Trophoblast cell (in vitro differentiated cells and primary cell): ENCODE measurements at regions not wholly inside any gene's neighbourhood (a gene's known extent, or its start where the extent isn't known, plus 50 kb on each side); places are given as distances from the start of the nearest gene placed in this dataset.

Experiments
- DNase-seq, 2 donors: peaks; one replicate each; pipeline ENCODE4 v3.0.0-alpha.2; 2016
- H2AFZ ChIP-seq: 2 replicates; pipeline ENCODE4 v1.6.1; 2013; ENCODE audit warnings: low read length, moderate library complexity, mild to moderate bottlenecking; ENCODE audit not compliant: insufficient read depth, poor library complexity
- H2AK5ac ChIP-seq: 2 replicates; pipeline ENCODE4 v1.6.1; 2013; ENCODE audit warnings: mild to moderate bottlenecking, low read length
- H2BK120ac ChIP-seq: 2 replicates; pipeline ENCODE4 v1.6.1; 2013; ENCODE audit warnings: low read length, mild to moderate bottlenecking, moderate library complexity; ENCODE audit not compliant: insufficient read depth, poor library complexity
- H2BK12ac ChIP-seq: 2 replicates; pipeline ENCODE4 v1.6.1; 2013; ENCODE audit warnings: mild to moderate bottlenecking, low read length, moderate library complexity
- H2BK5ac ChIP-seq: 2 replicates; pipeline ENCODE4 v1.6.1; 2013; ENCODE audit warnings: low read length, low read depth, moderate library complexity, mild to moderate bottlenecking; ENCODE audit not compliant: poor library complexity
- H3K14ac ChIP-seq: 2 replicates; pipeline ENCODE4 v1.6.1; 2013; ENCODE audit warnings: mild to moderate bottlenecking, low read length
- H3K18ac ChIP-seq: 2 replicates; pipeline ENCODE4 v1.6.1; 2013; ENCODE audit warnings: mild to moderate bottlenecking, low read length
- H3K23ac ChIP-seq: 2 replicates; pipeline ENCODE4 v1.6.1; 2013; ENCODE audit warnings: low read length
- H3K27ac ChIP-seq: 2 replicates; pipeline ENCODE4 v1.5.1; 2013; ENCODE audit warnings: low read depth, mild to moderate bottlenecking, inconsistent platforms, low read length, moderate library complexity
- H3K27me3 ChIP-seq: 2 replicates; pipeline ENCODE4 v1.6.1; 2013; ENCODE audit warnings: inconsistent platforms, mild to moderate bottlenecking, low read length, moderate library complexity; ENCODE audit not compliant: insufficient read depth
- H3K36me3 ChIP-seq, 2 experiments: 1 replicate in 1 of 2; 2 replicates in 1 of 2; pipeline ENCODE4 v1.6.1; 2013; ENCODE audit warnings: low read length in 2 of 2, mild to moderate bottlenecking in 2 of 2, moderate library complexity in 1 of 2; ENCODE audit not compliant: insufficient read depth in 2 of 2, control insufficient read depth in 1 of 2
- H3K4ac ChIP-seq: 2 replicates; pipeline ENCODE4 v1.6.1; 2013; ENCODE audit warnings: low read depth, mild to moderate bottlenecking, low read length, moderate library complexity
- H3K4me1 ChIP-seq, 2 experiments: 1 replicate in 1 of 2; 2 replicates in 1 of 2; pipeline ENCODE4 v1.6.1; 2013; ENCODE audit warnings: low read length in 2 of 2, mild to moderate bottlenecking in 2 of 2, moderate library complexity in 1 of 2; ENCODE audit not compliant: insufficient read depth in 2 of 2, control insufficient read depth in 1 of 2
- H3K4me2 ChIP-seq: 2 replicates; pipeline ENCODE4 v1.6.1; 2013; ENCODE audit warnings: inconsistent platforms, mild to moderate bottlenecking, low read length, moderate library complexity
- H3K4me3 ChIP-seq: 2 replicates; pipeline ENCODE4 v1.5.1; 2013; ENCODE audit warnings: mild to moderate bottlenecking, low read depth, low read length, inconsistent platforms
- H3K79me1 ChIP-seq: one replicate; pipeline ENCODE4 v1.6.1; 2013; ENCODE audit warnings: low read length
- H3K79me2 ChIP-seq: 2 replicates; pipeline ENCODE4 v1.6.1; 2013; ENCODE audit warnings: low read length, mild to moderate bottlenecking; ENCODE audit not compliant: control insufficient read depth, insufficient read depth, poor library complexity
- H3K9ac ChIP-seq: 2 replicates; pipeline ENCODE4 v1.6.1; 2013; ENCODE audit warnings: mild to moderate bottlenecking, low read length
- H3K9me3 ChIP-seq: 2 replicates; pipeline ENCODE4 v1.6.1; 2013; ENCODE audit warnings: low read depth, mild to moderate bottlenecking, control low read depth, inconsistent platforms, low read length; ENCODE audit not compliant: insufficient read depth
- H4K12ac ChIP-seq: 2 replicates; pipeline ENCODE4 v1.6.1; 2013; ENCODE audit warnings: low read depth, mild to moderate bottlenecking, low read length, moderate library complexity
- H4K8ac ChIP-seq: 2 replicates; pipeline ENCODE4 v1.6.1; 2013; ENCODE audit warnings: low read depth, mild to moderate bottlenecking, low read length, moderate library complexity
- H4K91ac ChIP-seq: one replicate; pipeline ENCODE4 v1.6.1; 2013; ENCODE audit warnings: low read depth, mild to moderate bottlenecking, low read length, moderate library complexity
- WGBS: extraction: QIAGEN DNeasy Blood & Tissue Kit; methylation state at CpG from one replicate; pipeline ENCODE4 v1.1.7; 2013; ENCODE audit warnings: missing lambda C conversion rate; ENCODE audit not compliant: insufficient read length, insufficient coverage; ENCODE audit errors: extremely low coverage; 5-methylcytosine and 5-hydroxymethylcytosine counted together

DNA sequence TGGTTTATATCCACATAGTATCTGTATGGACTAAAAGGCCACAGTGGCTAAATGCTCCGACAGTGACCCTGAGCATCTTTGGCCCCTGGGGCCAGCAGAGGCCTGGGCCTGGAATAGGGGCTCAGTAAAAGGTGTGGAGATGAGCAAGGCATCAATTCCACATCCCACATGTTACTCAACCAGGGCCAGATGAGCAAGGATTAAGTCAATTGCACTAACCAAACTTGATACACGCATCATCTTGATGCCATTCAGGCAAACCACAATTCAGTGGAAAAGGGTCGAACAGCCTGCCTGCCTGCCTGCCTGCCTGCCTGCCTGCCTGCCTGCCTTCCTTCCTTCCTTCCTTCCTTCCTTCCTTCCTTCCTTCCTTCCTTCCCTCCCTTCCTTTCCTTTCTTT, 53.5 kb upstream of the DNAJA2 start:
- H2AK5ac ChIP-seq, result no peak overlapping the region
- H3K79me2 ChIP-seq, result no peaks in the 10 kb centered on the region
- no peaks in the 10 kb centered on the region for H3K79me1 ChIP-seq
- no peak overlapping the region for H3K4me3 ChIP-seq
- peaks cover 3% of the 10 kb centered on the region for H3K9me3 ChIP-seq
- H3K23ac ChIP-seq, result no peak overlapping the region
- H3K36me3 ChIP-seq, result no peaks in the 10 kb centered on the region
- no peak for DNase-seq
- no peaks in the 10 kb centered on the region for H3K4me1 ChIP-seq
- H3K4ac ChIP-seq, result no peak overlapping the region
- no peak overlapping the region for H3K9ac ChIP-seq
- H4K8ac ChIP-seq, result no peak overlapping the region
- no peak overlapping the region for H4K12ac ChIP-seq
- no peak overlapping the region for H2BK5ac ChIP-seq
- no peaks in the 10 kb centered on the region for H3K27me3 ChIP-seq
- no peak overlapping the region for H3K27ac ChIP-seq
- no peak overlapping the region for H4K91ac ChIP-seq
- WGBS, result no CpG with 5 or more reads among the region's 3 CpGs
- no peak overlapping the region for H3K18ac ChIP-seq
- H3K14ac ChIP-seq, result no peak overlapping the region
- H3K4me2 ChIP-seq, result no peak overlapping the region
- no peak overlapping the region for H2BK12ac ChIP-seq
- H2AFZ ChIP-seq, result no peak overlapping the region
- no peak overlapping the region for H2BK120ac ChIP-seq

DNA sequence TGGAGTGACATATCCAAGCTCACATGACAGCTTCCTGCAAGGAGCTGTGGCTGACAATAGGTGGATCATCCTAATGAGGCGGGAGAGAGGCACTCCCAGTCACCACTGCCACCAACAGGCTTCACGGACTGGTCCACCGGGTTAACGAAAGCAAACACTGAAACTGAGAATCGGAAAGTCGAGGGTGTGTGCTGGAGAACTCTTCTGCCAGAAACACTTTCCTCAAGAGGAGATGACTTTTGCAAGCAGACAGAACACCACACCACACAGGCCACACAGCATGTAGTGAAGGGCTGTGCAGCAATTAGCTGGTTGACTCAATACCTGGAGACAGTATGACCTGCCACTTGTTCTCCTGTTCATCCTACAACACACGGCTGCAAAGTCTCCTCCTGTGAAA, 53.0 kb upstream of the DNAJA2 start:
- Histone ChIP-seq H3K27me3 (no peaks in the 10 kb centered on the region), H4K91ac (no peak overlapping the region), H3K4me2 (no peak overlapping the region), H3K4me3 (no peak overlapping the region), H2BK120ac (no peak overlapping the region), H3K18ac (no peak overlapping the region), H3K9ac (no peak overlapping the region), H3K79me1 (no peaks in the 10 kb centered on the region), H3K79me2 (no peaks in the 10 kb centered on the region), H4K12ac (no peak overlapping the region), H3K23ac (no peak overlapping the region), H3K36me3 (no peaks in the 10 kb centered on the region), H3K9me3 (peaks cover 3% of the 10 kb centered on the region), H2BK5ac (no peak overlapping the region), H4K8ac (no peak overlapping the region), H3K14ac (no peak overlapping the region), H2BK12ac (no peak overlapping the region), H3K4ac (no peak overlapping the region), H2AK5ac (no peak overlapping the region), H3K4me1 (no peaks in the 10 kb centered on the region), H2AFZ (no peak overlapping the region), H3K27ac (no peak overlapping the region)
- DNase-seq, result no peak
- WGBS, result no CpG with 5 or more reads among the region's 7 CpGs

DNA sequence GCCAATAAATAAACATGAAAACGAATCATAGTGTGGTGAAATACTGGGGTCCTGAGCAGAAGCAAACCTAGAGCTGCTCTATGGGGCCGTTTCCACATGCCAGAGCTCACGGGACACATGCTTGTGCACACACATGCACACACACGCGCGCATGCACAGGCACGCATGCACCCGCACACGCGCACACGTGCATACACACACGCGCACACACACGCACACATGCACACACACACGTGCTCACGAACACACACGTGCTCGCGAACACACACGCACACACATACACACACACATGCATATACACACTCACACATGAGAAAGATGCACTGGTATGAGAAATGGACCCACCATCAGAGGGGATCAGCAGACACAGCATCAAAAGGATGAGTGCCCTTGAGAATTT, 52.2 kb upstream of the DNAJA2 start:
- Histone ChIP-seq H4K8ac (no peak overlapping the region), H3K9ac (no peak overlapping the region), H3K36me3 (no peaks in the 10 kb centered on the region), H3K23ac (no peak overlapping the region), H2AK5ac (no peak overlapping the region), H3K4ac (no peak overlapping the region), H4K12ac (no peak overlapping the region), H3K18ac (no peak overlapping the region), H3K9me3 (peaks cover 3% of the 10 kb centered on the region), H3K79me2 (no peaks in the 10 kb centered on the region), H2BK120ac (no peak overlapping the region), H3K4me2 (no peak overlapping the region), H4K91ac (no peak overlapping the region), H3K4me1 (no peaks in the 10 kb centered on the region), H2AFZ (no peak overlapping the region), H2BK5ac (no peak overlapping the region), H3K14ac (no peak overlapping the region), H3K27me3 (no peaks in the 10 kb centered on the region), H2BK12ac (no peak overlapping the region), H3K4me3 (peak overlapping the region; percentile 58), H3K79me1 (no peaks in the 10 kb centered on the region), H3K27ac (no peak overlapping the region)
- DNase-seq, result no peak
- no CpG with 5 or more reads among the region's 20 CpGs for WGBS
